ENCODE measurements at regions not wholly inside any gene's neighbourhood (a gene's known extent, or its start where the extent isn't known, plus 50 kb on each side); places are given as distances from the start of the nearest gene placed in this dataset.

- DNase-seq (ENCODE audit: extremely low read depth in 1 of 4, low spot score in 3 of 4) (no peak), FAIRE-seq (no peak), ATAC-seq (no peak)
- no peak overlapping the region for H3K9ac ChIP-seq (ENCODE audit: insufficient read depth in 1 of 2, low read depth in 2 of 2, low read length in 2 of 2)
- in situ Hi-C loops (cut with MboI) (no loop called here), intact Hi-C loops (cut with micrococcal nuclease) (no loop called here)
- H3K9me3 ChIP-seq (replicated peaks; ENCODE audit: control insufficient read depth, insufficient read depth, low read depth, low read length), result no peaks in the 10 kb centered on the region
- H3K4me3 ChIP-seq, result no peak overlapping the region
- no peak overlapping the region for H3K27ac ChIP-seq (ENCODE audit: extremely low read depth, low read depth, low read length)
- POLR2A ChIA-PET, result no interaction called here
- no TSS peak for BruUV-seq (replicated peaks)
- H3K4me1 ChIP-seq (replicated peaks in 1 of 2; ENCODE audit: control insufficient read depth in 2 of 2, insufficient read depth in 2 of 2, low read length in 2 of 2), result no peaks in the 10 kb centered on the region
- H3K9me1 ChIP-seq (ENCODE audit: control insufficient read depth, insufficient read depth, low read length), result no peaks in the 10 kb centered on the region
- 0% methylated on average over 4 of the region's 4 CpGs for WGBS (ENCODE audit: insufficient coverage, low coverage, missing lambda C conversion rate)
- H3K36me3 ChIP-seq (ENCODE audit: control insufficient read depth, insufficient read depth, low read length), result no peaks in the 10 kb centered on the region
- H3K27me3 ChIP-seq (ENCODE audit: control insufficient read depth in 2 of 2, insufficient read depth in 2 of 2, low read length in 2 of 2), result no peaks in the 10 kb centered on the region
- no peaks in the 10 kb centered on the region for H3K79me2 ChIP-seq (ENCODE audit: control insufficient read depth, insufficient read depth, low read length)
- TF ChIP-seq MNT (conservative IDR thresholded peaks at IDR 0.05), result no peak
- TF ChIP-seq NR2F6 (CRISPR knock-in tag; IDR thresholded peaks at IDR 0.05), result no peak
- no peak for TF ChIP-seq ID3 (CRISPR knock-in tag; IDR thresholded peaks at IDR 0.05)
- no peak for TF ChIP-seq ID3 (tag; IDR thresholded peaks at IDR 0.05)
- TF ChIP-seq ZZZ3 (IDR thresholded peaks at IDR 0.05), result no peak
- TF ChIP-seq HDAC2 (IDR thresholded peaks at IDR 0.05), result no peak
- TF ChIP-seq ZNF445 (CRISPR knock-in tag; IDR thresholded peaks at IDR 0.05; ENCODE audit: low read depth), result no peak
- TF ChIP-seq KDM1A (IDR thresholded peaks at IDR 0.05), result no peak
- H3K4me2 ChIP-seq (ENCODE audit: insufficient read depth, low read length), result no peak overlapping the region
- H2AFZ ChIP-seq (ENCODE audit: low read depth, low read length), result no peak overlapping the region
- CTCF ChIA-PET (ENCODE audit: low intra/inter-chr PET ratio), result no interaction called here
- no peaks in the 10 kb centered on the region for H4K20me1 ChIP-seq (replicated peaks; ENCODE audit: control insufficient read depth, insufficient read depth, low read length)
These were observed 930.1 kb upstream of the MAN1A1 start for GRCh38 chr6:120279466-120280167.
